Lower leg skin (tissue), 3 donors: ENCODE measurements at regions not wholly inside any gene's neighbourhood (a gene's known extent, or its start where the extent isn't known, plus 50 kb on each side); places are given as distances from the start of the nearest gene placed in this dataset.

Experiments used
- CTCF ChIP-seq, 3 donors: fragments of 450-650 bp; IDR thresholded peaks; one replicate each; pipeline ENCODE4 v1.5.1; 2016; ENCODE audit warnings: antibody characterized with exemption in 3 of 3, mild to moderate bottlenecking in 3 of 3, moderate library complexity in 2 of 3
- POLR2A ChIP-seq, 2 donors: fragments of 450-650 bp; IDR thresholded peaks; one replicate each; pipeline ENCODE4 v1.6.1; 2016 to 2017; ENCODE audit warnings: antibody characterized with exemption in 2 of 2, mild to moderate bottlenecking in 1 of 2, moderate library complexity in 1 of 2

GRCh38 chr3:3281024-3281423, 101.5 kb upstream of the CRBN start:
- no peak for TF ChIP-seq CTCF (IDR thresholded peaks at IDR 0.05)
- TF ChIP-seq POLR2A (IDR thresholded peaks at IDR 0.05): no peak
